Left lobe of liver (tissue), 2 donors: ENCODE measurements at regions not wholly inside any gene's neighbourhood (a gene's known extent, or its start where the extent isn't known, plus 50 kb on each side); places are given as distances from the start of the nearest gene placed in this dataset.
"Not testable (repeated sequence)": the region's sequence is repeated elsewhere in the genome, so short reads cannot be mapped to it uniquely, and the experiment has no call there.

Source experiments
- ATAC-seq: fragments of 200-7000 bp; cut with Tn5 transposase; one replicate; pipeline ENCODE4 v1.9.1; 2020; ENCODE audit warnings: mild to moderate bottlenecking, moderate library complexity
- DNase-seq: peaks from one replicate; pipeline ENCODE4 v3.0.0-alpha.2; 2020; ENCODE audit warnings: low spot score
- donor health status: DM: no; HTN: no; CAD: no; lungs with moderate emphysema.
- donor health status: DM: no; HTN: yes; CAD: no.

DNA sequence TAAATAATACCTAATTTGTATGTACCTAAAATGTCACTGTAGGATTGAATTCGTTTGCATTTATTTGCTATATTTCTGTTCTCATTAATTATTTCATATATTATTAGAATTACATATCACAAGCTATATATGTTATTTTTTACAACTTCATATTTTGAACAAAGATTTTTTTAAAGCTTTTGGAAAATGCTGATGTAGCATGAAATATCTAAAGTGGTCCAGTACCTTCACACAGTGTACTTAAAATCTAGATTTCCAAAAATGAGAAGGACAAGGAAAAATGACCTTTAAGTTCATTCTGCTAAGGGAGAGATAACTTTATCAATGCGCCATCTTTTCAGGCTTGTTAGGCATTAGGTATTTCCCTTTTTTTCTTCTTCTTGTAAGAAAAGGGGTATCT lies 71.8 kb downstream of the LARP7 start:
- ATAC-seq (no peak), DNase-seq (no peak)

DNA sequence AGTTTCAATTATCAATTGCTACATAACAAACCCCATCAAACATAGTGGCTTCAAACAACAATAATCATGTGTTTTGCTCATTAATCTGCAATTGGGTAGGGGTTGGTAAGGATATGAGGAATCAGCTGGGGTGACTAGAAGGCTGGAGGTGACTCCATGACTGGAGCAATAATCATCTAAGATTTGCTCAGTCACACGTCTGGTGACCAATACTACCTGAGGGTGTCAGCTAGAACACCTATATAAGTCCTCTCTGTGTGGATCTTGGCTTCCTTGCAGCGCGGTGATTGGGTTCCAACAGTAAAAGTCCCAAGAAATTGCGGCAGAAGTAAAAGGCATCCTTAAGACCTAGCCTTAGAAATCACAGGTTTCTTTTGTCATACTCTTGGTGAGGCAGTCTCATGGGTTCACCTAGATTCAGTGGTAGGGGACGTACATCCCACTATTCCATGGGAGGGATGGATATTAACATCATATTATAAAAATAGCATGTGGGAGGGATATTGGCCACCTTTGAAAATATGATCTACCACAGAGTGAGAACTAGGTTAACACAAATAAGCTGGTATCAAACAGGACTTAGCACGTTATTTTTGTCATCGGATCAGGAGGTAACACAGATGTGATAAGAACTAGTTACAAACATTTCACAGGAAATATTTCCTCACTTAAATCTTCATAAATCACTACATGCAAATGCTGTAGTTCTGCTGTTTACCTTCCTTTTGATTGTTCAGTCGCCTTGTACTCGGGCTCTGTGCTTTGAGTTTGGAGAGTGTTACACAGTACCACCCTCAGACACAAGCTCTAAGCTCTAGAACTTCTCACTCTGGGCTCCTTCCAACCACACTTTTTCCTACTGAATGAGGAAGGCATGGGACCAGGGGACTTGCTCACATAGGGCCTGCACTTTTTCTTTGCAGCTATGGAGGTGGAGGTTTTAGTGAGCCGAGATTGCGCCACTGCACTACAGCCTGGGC lies 78.3 kb downstream of the LARP7 start:
- no peak for ATAC-seq
- no peak for DNase-seq

DNA sequence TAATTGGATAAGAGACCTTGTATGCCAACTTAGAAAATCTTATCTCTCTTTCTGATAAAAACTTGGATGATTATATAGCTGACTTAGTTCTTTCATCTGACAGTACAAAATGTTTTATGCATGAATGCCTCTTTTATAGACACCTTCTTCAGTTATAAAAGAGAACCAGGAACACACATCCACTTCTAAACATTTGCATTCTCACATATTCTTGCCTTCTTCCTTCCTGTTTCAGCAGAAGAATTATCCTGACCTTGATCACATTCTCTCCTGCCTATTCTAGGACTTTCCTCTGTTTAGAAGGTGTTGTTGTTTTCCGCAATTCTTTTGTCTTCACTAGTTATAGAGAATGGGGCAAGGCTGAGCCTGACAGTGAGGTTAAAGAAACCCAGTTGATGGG lies 80.9 kb downstream of the LARP7 start:
- no peak for ATAC-seq
- DNase-seq: no peak

DNA sequence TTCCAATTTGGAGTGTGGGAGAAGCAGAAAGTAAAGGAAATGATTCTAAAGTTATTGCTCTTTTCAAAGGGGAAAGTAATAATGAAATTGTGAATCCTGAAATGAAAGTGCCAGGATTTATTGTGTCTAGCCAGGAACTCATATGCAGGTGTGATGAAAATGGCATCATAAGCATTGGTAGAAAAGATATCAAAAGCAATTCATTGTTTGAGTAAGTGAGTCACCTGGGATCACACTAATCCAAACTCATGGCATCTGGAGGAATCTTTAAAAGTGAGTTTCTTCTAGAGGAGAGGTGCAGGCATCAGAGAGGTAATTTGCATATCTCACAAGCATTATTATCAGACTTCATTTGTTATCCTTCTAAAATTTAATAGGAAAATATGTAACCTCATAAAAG lies 84.7 kb downstream of the LARP7 start:
- DNase-seq (no peak), ATAC-seq (no peak)

DNA sequence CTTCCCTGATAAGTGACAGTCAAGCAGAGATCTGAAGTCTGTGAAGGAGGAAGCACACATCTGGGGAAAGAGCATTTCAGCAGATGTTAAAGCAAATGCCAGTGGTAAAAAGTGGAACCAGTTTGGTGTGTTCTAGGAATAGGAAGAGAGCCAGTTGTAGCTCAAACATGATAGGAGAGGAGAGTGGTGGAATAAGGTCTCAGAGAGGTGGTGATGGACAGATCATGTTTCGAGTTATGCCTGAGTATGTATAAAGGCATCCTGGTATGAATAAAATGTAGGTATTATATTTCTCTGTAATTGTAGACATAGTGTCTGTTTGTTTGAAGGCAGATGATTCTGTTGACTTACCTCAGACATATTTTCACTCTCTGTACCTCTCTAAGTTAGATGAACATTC lies 89.1 kb downstream of the LARP7 start:
- no peak for DNase-seq
- no peak for ATAC-seq

DNA sequence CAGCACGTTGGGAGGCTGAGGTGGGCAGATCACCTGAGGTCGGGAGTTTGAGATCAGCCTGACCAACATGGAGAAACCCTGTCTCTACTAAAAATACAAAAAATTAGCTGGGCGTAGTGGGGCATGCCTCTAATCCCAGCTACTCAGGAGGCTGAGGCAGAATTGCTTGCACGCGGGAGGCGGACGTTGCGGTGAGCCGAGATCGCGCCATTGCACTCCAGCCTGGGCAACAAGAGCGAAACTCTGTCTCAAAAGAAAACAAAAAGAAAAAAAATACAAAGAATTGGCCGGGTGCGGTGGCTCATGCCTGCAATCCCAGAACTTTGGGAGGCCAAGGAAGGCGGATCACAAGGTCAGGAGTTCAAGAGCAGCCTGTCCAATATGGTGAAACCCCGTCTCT lies 90.8 kb downstream of the LARP7 start:
- DNase-seq, ATAC-seq: not testable (repeated sequence)

DNA sequence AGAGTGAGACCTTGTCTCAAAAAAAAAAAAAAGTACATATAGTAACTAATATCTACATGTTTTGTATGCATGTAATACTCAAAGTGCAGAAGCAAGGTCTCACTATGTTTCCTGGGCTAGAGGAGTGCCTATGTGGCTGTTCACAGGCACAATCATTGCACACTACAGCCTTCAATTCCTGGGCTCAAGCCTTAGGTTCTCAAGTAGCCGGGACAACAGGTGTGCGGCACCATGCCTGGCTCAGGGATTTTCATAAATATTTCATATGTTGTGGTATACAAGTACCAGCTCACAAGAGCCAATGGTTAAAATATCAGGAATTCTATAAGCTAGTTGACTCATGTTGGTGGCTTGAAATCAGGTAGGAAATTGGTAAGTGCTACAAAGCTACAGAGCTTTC lies 94.8 kb downstream of the LARP7 start:
- ATAC-seq: no peak
- no peak for DNase-seq

DNA sequence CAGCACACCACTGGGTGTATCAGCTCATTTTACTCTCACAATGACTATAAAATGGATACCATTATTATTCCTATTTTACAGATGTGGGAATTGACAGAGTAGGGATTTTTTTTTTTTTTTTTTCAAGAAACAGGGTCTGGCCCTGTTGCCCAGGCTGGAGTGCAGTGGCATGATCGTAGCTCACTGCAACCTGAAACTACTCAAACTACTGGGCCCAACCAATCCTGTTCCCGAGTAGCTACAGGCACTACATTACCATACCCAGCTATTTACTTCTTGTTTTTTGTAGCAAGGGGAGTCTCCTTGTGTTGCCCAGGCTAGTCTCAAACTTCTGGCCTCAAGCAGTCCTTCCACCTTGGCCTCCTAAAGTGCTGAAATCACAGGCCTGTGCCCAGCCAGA lies 95.2 kb downstream of the LARP7 start:
- ATAC-seq (no peak), DNase-seq (no peak)

DNA sequence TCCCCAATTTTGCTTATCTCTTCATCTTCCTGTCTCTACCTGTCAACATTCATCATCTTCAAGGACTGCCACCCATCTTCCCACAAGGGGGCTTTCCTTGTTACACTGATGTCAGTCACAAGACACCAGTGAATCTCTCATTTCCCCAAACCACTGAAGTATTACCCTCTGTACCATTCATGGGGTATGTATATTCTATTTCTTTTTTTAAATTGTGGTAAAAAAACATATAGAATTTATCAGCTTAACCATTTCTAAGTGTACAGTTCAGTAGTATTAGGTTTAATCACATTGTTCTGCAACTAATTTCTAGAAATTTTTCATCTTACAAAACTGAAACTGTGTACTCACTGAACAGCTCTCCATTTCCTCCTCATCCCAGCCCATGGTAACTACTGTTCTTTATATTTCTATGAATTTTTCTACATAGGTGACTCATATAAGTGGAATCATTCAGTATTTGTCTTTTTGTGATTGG lies 98.6 kb downstream of the LARP7 start:
- no peak for ATAC-seq
- DNase-seq: no peak

DNA sequence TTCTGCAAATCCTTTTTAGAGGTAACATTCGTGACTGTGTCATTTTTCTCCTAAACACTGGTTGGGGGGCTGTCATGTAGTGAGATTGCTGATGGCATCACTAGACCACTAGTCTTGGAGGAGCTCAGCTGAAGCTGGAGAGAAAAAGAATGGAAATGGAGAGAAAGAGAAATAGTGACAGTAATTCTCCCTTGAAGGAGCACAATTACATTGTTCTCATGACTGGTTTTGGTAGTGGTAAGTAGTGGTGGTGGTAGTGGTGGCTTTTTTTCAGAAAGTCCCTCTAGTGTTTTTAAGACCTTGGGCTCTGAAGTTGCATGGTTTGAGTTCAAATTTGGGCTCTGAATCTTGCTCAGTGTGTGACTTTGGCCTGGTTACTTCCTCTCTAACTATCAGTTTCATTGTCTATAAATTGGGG lies 99.8 kb downstream of the LARP7 start:
- DNase-seq: no peak
- no peak for ATAC-seq

DNA sequence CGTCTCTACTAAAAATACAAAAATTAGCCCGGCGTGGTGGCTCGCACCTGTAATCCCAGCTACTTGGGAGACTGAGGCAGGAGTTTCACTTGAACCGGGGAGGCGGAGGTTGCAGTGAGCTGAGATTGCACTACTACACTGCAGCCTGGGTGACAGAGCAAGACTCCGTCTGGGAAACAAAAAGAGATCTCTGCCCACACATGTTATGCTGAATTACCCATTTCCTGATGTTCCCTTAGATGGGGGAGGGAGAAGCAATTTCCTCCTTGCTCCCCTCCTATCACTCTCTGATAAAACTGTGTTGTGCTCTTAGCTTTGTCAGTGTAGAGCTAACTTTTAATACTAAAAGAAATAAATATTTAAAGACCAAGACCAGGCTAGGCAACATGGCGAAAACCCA lies 102.5 kb downstream of the LARP7 start:
- ATAC-seq (no peak), DNase-seq (no peak)

DNA sequence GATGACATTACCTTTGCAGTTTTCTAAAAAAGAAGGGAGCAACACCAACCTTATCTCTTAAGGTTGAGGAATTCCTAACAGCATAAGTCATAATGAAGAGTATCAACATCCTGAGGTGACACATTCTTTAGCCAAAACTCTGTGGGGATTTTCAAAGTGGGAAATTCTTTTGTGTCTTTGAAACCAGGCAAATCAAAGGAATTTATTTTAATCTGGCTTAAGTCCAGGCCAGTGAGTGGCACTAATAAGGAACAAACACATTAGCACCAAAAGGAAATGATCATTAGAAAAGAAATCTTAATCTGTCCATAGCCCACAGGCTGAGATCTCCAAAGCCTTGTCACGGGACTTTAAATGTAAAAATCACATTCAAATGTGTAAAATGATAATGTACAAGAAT lies 110.1 kb downstream of the LARP7 start:
- ATAC-seq: no peak
- DNase-seq: no peak

DNA sequence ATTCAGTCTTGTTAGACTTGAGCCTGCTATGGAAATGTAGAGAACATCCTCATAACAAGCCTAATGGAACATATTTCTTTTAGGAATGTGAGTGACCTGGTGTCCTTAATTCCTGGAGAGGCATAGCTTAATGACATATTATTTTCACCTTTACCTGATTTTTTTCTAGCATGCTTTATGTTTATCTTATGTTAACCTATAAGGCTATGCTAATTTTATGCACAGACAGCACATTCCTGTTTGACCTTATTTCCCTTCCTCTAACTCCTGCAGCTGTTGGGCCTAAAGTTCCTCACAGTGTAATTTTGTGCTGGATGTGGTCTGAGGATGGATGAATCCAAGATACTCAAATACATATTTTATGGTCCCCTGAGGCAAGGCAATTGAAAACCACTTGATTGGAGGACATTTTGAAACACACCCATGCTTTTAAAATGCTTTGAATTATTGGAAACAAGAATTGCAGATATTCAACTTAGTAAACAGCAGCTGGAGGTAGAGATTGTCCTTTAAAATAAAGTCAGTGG lies 111.5 kb downstream of the LARP7 start:
- ATAC-seq (no peak), DNase-seq (no peak)

DNA sequence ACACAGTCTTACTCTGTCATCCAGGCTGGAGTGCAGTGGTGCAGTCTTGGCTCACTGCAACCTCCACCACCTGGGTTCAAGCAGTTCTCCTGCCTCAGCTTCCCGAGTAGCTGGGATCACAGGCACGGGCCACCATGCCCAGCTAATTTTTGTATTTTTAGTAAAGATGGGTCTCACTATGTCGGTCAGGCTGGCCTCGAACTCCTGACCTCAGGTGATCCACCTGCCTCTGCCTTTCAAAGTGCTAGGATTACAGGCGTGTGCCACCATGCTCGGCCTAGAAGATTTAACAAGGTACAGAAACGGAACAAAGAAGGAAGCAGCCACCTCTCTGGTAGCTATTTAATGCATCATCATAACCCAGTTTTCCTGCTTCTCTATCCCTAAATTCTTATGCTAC lies 113.8 kb downstream of the LARP7 start:
- not testable (repeated sequence) for DNase-seq, ATAC-seq

DNA sequence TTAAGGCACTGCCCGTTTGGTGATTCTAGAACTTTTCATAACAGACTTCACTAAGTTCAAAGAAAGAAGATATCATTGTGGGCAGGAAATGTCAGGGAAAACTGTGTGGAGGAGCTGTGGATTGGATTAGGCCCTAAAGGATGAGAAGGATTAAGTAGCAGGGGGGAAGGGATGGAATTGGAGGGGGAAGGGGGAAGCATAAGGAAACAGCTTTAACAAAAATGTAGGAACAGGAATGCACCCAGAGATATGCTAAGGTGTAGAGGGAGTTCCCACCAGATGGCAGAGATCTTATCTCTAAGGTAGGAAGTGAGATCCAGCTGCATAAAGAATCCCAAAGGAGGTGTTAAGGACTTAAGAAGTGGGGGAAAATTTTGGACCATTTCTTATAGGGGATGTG lies 114.5 kb downstream of the LARP7 start:
- DNase-seq: no peak
- no peak for ATAC-seq

DNA sequence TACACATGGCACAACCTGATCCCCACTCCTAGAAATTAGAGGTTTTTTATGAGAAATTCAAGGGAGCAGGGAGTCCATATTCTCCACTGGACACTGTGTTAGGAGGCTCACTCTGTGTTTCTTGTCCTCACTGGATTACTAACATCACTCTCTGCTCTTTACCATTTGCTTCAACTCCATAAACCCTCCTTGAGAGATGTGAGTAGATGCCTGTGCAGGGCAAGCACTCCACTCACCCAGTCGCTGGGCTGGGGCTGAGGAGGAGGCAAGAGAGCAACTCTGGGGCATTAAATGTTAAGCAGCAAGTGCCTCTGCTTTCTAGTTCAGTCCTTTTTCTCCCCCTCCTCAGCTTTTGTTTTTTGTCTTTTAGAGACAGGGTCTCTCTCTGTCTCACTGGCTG lies 115.1 kb downstream of the LARP7 start:
- ATAC-seq: no peak
- no peak for DNase-seq

DNA sequence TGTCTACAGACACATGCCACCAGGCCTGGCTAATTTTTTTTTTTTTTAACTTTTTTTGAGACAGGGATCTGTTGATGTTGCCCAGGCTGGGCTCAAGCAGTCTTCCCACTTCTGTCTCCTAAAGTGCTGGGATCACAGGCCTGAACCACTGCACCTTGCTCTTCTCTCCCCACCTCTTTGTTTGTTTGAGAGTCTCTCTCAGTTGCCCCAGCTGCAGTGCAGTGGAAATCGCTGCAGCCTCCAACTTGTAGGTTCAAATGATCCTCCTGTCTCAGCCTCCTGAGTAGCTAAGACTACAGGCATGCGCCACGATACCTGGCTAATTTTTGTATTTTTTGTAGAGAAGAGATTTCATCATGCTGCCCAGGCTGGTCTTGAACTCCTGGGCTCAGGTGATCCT lies 115.6 kb downstream of the LARP7 start:
- ATAC-seq (no peak), DNase-seq (no peak)

DNA sequence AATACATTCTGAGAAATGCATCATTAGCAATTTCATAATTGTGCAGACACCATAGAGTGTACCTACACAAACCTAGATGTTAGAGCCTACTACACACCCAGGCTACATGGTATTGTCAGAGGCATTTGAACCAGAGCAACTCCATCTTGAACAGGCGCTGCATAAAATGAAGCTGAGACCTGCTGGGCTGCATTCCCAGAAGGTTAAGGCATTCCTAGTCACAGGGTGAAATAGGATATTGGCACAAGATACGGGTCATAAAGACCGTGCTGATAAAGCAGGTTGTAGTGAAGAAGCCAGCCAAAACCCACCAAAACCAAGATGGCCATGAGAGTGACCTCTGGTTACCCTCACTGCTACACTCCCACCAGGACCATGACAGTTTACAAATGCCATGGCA lies 116.4 kb downstream of the LARP7 start:
- DNase-seq: no peak
- no peak for ATAC-seq

DNA sequence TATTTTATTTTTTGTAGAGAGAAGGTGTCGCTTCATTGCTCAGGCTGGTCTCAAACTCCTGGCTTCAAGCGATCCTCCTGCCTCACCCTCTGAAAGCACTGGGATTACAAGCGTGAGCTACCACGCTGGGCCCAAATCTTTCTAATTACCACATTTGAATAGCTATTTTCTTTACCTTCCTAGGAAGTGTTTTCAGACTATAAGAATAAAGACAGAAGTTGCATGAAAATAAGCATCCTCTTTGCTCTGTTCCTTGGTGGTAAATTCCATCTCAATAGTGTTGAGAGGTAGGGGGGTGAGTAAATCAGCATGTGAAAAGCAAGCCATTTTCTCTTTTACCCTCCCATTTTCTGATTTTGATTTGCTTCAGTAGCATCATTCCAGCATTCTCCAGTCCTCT lies 122.4 kb downstream of the LARP7 start:
- no peak for DNase-seq
- no peak for ATAC-seq

DNA sequence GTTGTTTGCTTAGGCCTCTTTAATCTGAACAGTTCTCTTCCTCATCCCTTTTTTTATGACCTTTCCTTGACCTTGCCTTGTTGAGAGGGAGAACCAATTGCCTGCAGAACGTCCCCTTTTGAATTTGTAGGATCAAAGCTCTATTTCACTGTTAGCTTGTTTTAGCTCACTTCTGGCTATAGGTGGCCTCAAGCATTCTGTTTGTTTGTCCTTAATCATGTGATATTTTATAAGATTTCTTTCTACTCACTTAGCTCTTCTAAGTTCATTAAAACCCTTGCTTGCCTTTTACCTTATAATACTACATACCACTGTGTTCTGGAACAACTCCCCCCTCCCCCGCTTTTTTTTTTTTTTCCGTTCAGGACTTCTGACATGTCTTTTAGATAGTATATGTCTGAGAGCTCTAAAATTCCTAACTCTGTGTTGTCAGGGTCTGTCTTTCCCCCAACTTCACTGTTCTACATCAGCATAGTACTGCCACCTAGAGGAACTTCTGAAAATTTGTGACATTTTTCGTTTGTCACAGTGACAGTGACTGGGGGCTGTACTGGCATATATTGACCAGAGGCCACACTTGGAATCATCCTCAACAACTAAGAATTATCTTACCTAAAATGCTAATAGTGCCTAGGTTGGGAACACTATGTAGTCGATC lies 128.5 kb downstream of the LARP7 start:
- DNase-seq: no peak
- ATAC-seq: peak; percentile 63

DNA sequence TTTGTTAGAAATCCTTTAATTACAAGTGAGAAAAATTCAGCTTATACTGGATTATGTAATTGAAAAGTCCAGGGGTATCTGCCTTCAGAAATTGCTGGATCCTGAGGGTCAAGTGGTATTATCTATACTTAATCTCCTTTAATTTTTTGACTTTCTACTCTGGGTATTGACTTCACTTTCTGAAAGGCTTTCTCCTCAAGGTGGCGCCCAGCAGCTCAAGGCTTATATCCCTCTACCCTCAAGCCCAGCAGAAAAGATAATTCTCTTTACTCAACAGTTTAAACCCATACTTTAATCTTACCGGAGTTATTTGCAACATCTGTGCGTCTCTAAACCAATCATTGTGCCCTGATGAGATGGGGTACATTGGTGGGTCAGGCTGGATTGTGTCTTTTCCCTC lies 129.5 kb downstream of the LARP7 start:
- no peak for DNase-seq
- ATAC-seq: no peak

DNA sequence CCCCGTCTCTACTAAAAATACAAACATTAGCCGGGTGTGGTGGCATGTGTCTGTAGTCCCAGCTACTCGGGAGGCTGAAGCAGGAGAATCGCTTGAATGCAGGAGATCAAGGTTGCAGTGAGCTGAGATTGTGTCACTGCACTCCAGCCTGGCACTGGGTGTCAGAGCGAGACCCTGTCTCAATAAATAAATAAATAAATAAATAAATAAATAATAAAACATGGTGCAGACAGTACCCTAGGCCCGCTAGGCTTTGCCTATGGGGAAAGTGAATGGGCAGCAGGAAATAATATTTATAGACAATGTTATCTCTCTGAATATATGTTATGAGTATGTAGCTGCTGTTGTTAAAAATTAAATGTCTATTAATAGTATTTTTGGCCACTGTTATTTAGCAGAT lies 130.4 kb downstream of the LARP7 start:
- DNase-seq (no peak), ATAC-seq (no peak)
